ENCODE measurements at regions not wholly inside any gene's neighbourhood (a gene's known extent, or its start where the extent isn't known, plus 50 kb on each side); places are given as distances from the start of the nearest gene placed in this dataset.

GRCh38 chr6:14635195-14635594 is 517.6 kb downstream of the CD83 start:
- H4K8ac ChIP-seq (replicated peaks; ENCODE audit: insufficient read length, low read depth, low read length), result no peak overlapping the region
- no peak overlapping the region for H4K91ac ChIP-seq (ENCODE audit: insufficient read length, low read depth, low read length)
- no peak overlapping the region for H3K4me3 Mint-ChIP-seq
- peaks cover 23% of the 10 kb centered on the region for H3K4me1 ChIP-seq (ENCODE audit: insufficient read depth, low read length)
- H3K27ac Mint-ChIP-seq, result peak overlapping the region in 1 of 3 experiments; percentile 62; a peak in 1 of 7 replicates
- no peaks in the 10 kb centered on the region for H3K79me1 ChIP-seq (ENCODE audit: insufficient read depth, low read depth, low read length, poor library complexity, severe bottlenecking)
- no peak overlapping the region for H3T11ph ChIP-seq (ENCODE audit: low read length)
- H3K56ac ChIP-seq (ENCODE audit: insufficient read length, low read depth, low read length), result no peak overlapping the region
- H3K23ac ChIP-seq (ENCODE audit: insufficient read length, low read depth, low read length), result no peak overlapping the region
- no peak overlapping the region for H2AK5ac ChIP-seq (ENCODE audit: insufficient read length, low read length)
- no peaks in the 10 kb centered on the region for H4K20me1 ChIP-seq (ENCODE audit: control insufficient read depth, insufficient read depth, insufficient read length)
- no peak overlapping the region for H3K18ac ChIP-seq (ENCODE audit: insufficient read length, low read depth, low read length)
- TF ChIP-seq, protein P1, sequence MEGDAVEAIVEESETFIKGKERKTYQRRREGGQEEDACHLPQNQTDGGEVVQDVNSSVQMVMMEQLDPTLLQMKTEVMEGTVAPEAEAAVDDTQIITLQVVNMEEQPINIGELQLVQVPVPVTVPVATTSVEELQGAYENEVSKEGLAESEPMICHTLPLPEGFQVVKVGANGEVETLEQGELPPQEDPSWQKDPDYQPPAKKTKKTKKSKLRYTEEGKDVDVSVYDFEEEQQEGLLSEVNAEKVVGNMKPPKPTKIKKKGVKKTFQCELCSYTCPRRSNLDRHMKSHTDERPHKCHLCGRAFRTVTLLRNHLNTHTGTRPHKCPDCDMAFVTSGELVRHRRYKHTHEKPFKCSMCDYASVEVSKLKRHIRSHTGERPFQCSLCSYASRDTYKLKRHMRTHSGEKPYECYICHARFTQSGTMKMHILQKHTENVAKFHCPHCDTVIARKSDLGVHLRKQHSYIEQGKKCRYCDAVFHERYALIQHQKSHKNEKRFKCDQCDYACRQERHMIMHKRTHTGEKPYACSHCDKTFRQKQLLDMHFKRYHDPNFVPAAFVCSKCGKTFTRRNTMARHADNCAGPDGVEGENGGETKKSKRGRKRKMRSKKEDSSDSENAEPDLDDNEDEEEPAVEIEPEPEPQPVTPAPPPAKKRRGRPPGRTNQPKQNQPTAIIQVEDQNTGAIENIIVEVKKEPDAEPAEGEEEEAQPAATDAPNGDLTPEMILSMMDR (conservative IDR thresholded peaks at IDR 0.05), result no peak
- H3K27me3 Mint-ChIP-seq (ENCODE audit: low read depth), result no peaks in the 10 kb centered on the region; the same call in 1 of the 2 replicates
- H4K5ac ChIP-seq (ENCODE audit: insufficient read length, low read depth, low read length), result no peak overlapping the region
- H2BK20ac ChIP-seq (ENCODE audit: low read depth, low read length, poor library complexity, severe bottlenecking), result no peak overlapping the region
- H3K9me3 ChIP-seq (ENCODE audit: control insufficient read depth, low read depth, low read length), result no peaks in the 10 kb centered on the region
- no peak overlapping the region for H3K27ac ChIP-seq (ENCODE audit: insufficient read length, low read depth, low read length)
- no peak overlapping the region for H2BK15ac ChIP-seq (ENCODE audit: low read depth, low read length)
- peaks cover 47 to 62% of the 10 kb centered on the region in 2 experiments for H3K4me1 Mint-ChIP-seq
- no peak for DNase-seq
- H3K9ac ChIP-seq (ENCODE audit: extremely low read depth, insufficient read length, low read length), result no peak overlapping the region
- no peaks in the 10 kb centered on the region for H3K23me2 ChIP-seq (ENCODE audit: insufficient read length, low read depth, low read length, poor library complexity, severe bottlenecking)
- H3K27me3 ChIP-seq (ENCODE audit: insufficient read depth, low read length), result no peaks in the 10 kb centered on the region
- no peak overlapping the region for H2AFZ ChIP-seq (ENCODE audit: low read length)
- no peak overlapping the region for H2BK5ac ChIP-seq (ENCODE audit: insufficient read length, low read length)
- no peaks in the 10 kb centered on the region for H3K79me2 ChIP-seq (ENCODE audit: insufficient read depth, low read length)
- H3K4me2 ChIP-seq (ENCODE audit: insufficient read depth, insufficient read length, low read length), result no peak overlapping the region
- H3K36me3 Mint-ChIP-seq (ENCODE audit: insufficient read depth in 1 of 3, low read depth in 3 of 3), result no peaks in the 10 kb centered on the region
- H2BK12ac ChIP-seq (ENCODE audit: insufficient read length, low read depth, low read length), result no peak overlapping the region
- no peak overlapping the region; the same call in 1 of the 2 replicates for H3K14ac ChIP-seq (ENCODE audit: insufficient read depth, low read length)
- H2BK120ac ChIP-seq (ENCODE audit: low read depth, low read length, poor library complexity, severe bottlenecking), result no peak overlapping the region
- H3K9me3 Mint-ChIP-seq, result no peaks in the 10 kb centered on the region; a peak in 1 of 5 replicates
- no peak overlapping the region for H3K4ac ChIP-seq (ENCODE audit: low read depth, low read length)
- WGBS (ENCODE audit: extremely low coverage, insufficient read length, low lambda C conversion rate), result no CpG with 5 or more reads among the region's 1 CpG
